Stimulated activated naive CD4-positive, alpha-beta T cell treated with Interleukin-2 at 50 U/mL for 16 hours (primary cell): ENCODE measurements at regions not wholly inside any gene's neighbourhood (a gene's known extent, or its start where the extent isn't known, plus 50 kb on each side); places are given as distances from the start of the nearest gene placed in this dataset.

Experiments
- DNase-seq: peaks from one replicate; lab custom pipeline; 2025; lab: John Stamatoyannopoulos, UW

- DNase-seq = no peak
Observed at GRCh38 chr5:109917154-109917546, 227.4 kb downstream of the MAN2A1 start.

- DNase-seq = no peak
Observed at GRCh38 chr5:109917966-109918365, 228.2 kb downstream of the MAN2A1 start.

GRCh38 chr5:109920736-109921135 lies 231.0 kb downstream of the MAN2A1 start:
- no peak for DNase-seq

DNA sequence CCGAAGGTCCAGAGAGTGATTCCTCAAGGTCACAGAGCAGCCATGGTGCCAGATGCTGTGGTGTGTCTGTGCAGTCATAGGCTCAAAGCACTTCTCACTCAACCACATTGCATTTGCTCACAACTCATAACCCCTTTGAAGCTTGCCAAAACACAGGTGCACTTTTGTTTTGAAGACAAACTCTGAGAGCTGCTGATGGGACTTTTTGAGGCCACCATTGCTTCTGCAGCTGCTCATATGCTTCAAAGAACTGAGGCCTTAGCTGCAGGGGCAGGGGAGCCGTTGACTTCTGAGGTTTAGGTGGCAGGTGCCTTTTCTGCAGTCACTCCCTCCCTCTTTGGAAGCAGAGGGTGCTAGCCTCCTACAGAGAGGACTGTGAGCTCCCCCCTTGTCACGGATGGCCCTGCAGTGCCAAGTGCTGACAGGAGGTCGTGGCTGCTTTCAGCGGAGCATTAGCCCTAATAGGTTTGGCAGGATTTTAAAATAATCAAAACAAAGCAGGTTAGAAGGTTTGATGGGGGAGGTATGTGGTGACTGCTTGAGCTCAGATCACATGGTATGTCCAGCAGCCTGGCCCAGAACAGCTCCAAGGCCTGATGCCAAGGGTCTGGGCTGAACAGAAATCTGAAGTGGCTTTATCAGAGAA lies 232.1 kb downstream of the MAN2A1 start:
- no peak for DNase-seq

GRCh38 chr5:109922381-109922995 lies 232.8 kb downstream of the MAN2A1 start:
- DNase-seq = no peak

DNA sequence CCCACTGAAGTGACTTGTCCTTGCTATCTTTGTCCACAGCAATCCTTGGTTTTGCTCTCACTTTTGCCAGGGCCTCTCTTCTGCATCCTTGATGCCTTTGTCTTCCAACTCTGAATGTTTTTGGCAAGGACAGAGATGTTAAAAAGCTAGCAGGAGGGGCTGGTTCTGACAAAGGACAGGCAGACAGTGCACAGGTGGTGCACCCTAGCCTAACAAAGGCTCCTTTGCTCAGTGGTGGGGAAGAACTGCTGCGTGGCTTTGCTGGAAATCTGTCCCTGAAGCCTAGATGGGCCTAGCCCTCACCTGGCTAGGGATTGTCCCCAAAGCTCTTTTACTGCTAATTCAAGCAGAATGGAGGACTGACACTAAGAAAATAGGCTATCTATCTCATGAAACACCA lies 233.5 kb downstream of the MAN2A1 start:
- DNase-seq = no peak

GRCh38 chr5:109924237-109925107 lies 234.7 kb downstream of the MAN2A1 start:
- DNase-seq = no peak

GRCh38 chr5:109927639-109928038 lies 237.9 kb downstream of the MAN2A1 start:
- DNase-seq = no peak

DNA sequence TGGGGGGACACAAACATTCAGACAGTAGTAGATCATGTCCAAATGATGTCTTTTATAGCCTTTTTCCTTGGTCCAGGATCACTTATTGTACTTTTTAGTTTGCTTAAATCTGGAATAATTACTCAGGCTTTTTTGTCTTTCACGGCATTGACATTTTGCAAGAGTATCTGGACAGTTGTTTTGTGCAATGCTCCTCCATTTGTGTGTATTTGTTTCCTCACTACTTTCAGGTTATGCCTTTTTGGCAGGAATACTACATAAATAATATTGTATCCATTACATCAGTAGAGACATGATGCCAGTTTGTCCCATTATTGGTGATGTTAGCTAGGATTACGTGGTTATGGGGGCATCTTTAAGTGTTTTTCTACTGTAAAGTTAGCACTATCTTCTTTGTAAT lies 238.3 kb downstream of the MAN2A1 start:
- no peak for DNase-seq

GRCh38 chr5:109928811-109929210 lies 239.1 kb downstream of the MAN2A1 start:
- no peak for DNase-seq

DNA sequence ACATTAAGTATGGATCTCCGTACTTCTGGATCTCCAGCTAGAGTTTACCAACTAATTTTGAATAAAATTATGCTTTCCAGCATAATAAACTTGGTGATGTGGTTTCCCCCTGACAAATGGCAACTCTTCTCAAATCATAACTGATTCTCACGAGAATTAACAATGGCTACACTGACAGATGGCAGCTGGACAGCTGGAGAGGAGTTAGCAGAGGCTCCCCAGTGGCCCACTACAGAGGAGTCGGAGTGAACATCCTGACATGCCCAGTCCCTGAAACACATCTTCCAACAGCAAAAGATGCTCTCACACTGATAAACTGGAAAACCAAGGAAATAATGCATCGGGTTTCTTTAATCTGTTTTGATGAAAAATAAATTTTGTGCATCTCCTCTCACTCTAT lies 239.6 kb downstream of the MAN2A1 start:
- DNase-seq = no peak

GRCh38 chr5:109929911-109930310 lies 240.2 kb downstream of the MAN2A1 start:
- no peak for DNase-seq

- DNase-seq = no peak
Observed at GRCh38 chr5:109931049-109931780, 241.5 kb downstream of the MAN2A1 start.

DNA sequence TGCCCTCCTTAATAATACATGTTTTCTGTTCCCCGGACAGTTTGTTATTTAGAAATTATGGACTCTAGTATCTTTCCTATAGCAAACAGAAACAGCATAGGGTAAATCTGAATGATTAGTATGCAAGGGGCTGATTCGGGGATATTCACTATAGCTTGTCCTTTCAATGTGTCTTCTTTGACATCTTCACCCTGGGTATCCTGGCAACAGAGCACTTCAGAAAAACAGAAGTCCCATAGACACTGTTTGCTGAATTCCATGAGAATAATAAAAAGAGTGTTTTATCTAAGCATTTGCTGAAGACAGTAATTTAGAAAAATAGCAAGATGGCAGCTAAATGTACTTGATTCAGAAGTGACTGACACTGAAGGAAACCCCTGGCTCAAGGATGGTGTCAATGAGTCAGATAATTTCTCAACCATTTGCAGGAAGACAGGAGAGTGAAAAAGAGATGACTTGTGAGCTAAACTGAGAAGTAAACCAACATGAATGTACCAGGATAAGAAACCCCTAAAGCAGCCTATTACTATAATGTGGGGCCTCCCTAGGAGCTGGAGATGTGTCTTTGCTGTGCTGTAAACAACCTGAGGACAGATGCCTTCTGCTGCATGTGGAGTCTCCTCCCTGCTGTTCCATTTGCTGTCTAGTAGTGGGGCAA lies 246.2 kb downstream of the MAN2A1 start:
- DNase-seq = no peak

DNA sequence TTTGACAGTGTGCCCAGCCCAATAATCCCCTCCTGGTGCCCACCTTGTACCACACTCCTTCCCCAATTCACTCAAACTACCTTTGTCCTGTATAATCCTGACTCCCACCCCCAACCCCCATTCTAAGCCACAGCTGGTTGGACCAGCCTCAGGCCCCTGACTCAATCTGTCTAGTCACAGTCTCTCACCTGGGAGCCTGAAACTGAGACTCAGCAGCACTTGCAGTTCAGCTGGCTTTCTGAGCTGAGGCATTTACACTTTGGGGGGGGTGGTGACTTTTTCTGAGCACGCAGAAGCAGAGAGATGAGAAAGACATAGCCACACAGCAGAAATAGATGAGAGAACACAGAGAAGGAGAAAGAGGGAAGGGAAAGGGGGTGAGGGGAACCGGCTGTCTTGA lies 247.3 kb downstream of the MAN2A1 start:
- no peak for DNase-seq

DNA sequence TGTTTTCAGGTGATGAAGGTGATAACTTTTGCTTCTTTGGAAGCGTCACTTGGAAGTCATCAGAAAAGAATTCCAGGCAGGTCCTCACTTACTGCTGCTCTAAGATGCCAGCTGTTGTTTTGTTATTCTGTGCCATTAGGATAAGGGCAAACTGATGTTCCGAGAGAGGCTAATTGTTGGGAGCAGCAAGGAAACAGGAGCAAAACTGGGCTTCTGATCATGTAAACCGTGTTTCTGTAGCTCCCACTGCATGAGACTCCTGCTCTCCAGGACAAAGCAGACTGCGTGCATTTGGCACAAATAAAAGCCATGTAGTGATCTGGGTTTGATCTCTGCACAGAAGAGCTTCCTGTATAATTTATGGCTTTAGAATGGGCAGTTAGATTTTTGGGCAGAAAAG lies 248.2 kb downstream of the MAN2A1 start:
- no peak for DNase-seq

GRCh38 chr5:109938453-109938852 lies 248.7 kb downstream of the MAN2A1 start:
- no peak for DNase-seq

GRCh38 chr5:109939116-109939682 lies 249.5 kb downstream of the MAN2A1 start:
- no peak for DNase-seq

DNA sequence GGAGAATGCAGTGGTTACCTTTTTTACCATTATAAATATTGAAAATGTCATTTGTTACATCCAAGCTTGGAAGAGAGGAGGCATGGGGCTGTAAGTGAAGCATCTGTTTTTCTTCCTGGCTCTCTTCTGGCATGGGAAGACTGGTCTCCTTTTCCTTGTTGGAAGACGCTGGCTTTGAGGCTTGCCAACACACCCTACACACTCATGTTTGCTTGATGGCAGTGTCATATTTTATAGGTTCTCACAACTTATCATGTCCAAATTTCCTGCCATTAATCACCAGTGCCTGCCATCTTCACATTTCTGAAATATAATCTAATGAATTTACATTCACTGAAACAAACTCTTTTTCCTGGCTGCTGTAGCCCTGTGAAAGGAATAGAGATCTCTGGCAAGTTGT lies 252.9 kb downstream of the MAN2A1 start:
- no peak for DNase-seq

DNA sequence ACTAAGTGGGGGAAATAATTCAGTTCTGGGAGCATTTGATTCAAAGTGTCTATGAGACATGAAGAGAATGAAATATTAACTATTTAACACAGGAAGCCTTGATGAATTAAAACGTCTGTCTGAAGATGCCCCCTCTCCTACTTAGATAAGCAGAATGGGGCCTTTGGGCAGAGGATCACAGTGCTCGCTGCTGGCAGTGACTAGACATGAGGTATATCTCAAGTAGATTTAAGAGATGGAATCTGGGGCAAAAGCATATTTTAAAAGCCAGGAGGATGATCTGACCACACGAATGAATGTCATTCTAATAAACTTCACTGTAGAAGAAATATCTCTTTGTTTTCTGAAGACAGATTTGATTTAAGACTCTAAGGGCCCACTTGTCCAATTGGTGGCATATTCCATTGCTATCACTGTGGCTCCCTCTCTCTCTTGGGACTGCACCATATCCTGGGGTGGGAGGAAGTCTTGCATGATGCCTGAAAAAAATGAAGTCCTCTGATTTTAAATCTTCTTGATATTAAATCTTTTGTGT lies 254.0 kb downstream of the MAN2A1 start:
- DNase-seq = no peak

DNA sequence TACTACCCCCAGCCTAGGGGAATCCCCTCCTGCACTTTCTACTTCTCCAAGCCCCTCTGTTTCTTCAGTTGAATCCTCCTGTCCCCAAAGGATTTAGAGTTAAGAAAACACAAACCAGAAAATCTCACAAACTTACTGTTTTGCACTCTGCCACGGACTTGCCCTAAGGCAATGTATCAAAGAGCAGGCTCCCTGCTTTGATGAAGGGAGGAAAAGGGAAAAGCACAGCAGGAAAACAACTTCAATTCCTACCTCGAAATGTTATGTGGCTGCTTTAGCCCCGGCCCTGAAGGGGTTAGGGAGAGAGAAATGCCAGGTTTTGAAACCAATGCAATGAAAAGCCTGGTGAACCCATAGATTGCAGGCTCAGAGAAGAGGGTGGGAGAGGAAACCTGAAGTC lies 254.7 kb downstream of the MAN2A1 start:
- no peak for DNase-seq
